GM18517 (cell line): ENCODE measurements at regions not wholly inside any gene's neighbourhood (a gene's known extent, or its start where the extent isn't known, plus 50 kb on each side); places are given as distances from the start of the nearest gene placed in this dataset.
"Not testable (repeated sequence)": the region's sequence is repeated elsewhere in the genome, so short reads cannot be mapped to it uniquely, and the experiment has no call there.

Experiments
- ATAC-seq: cut with Tn5 transposase; IDR thresholded peaks from one replicate; pipeline ENCODE4 v1.9.1; 2021; ENCODE audit warnings: mild to moderate bottlenecking, moderate library complexity; ENCODE audit not compliant: unreplicated experiment

DNA sequence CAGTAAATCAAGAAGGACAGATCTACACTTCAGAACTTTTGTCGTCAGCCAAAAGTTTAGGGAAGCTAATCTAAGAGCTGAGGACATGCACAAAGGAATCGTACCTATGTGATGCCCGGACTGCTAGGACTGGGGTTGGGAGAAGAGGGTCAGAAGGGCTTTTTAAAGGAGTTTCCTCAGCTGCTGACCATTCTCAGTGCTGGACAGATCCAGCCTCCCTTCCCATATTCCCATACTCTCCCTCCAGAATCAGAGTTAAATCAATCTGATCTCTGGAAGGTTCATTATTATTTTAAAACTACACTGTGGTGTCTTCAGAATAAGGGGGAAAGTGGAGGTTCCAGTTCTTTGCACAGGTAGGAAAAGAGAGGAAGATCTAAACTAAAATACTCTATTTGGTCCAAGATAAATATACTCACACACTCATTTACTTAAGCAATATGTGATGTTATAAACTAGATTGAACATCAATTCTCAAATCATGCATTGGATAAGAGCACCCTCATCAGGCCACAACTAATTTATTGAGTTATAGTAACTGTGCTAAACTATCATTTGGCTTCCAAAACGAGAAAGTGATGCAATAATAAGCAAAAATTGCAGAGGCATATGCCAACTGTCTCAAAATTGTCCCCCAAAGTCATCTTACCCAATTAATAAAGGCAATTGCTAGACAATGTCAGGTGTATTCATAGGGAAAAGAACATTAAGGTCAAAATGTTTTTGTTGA, 124.7 kb downstream of the HNRNPD start:
- no peak for ATAC-seq

DNA sequence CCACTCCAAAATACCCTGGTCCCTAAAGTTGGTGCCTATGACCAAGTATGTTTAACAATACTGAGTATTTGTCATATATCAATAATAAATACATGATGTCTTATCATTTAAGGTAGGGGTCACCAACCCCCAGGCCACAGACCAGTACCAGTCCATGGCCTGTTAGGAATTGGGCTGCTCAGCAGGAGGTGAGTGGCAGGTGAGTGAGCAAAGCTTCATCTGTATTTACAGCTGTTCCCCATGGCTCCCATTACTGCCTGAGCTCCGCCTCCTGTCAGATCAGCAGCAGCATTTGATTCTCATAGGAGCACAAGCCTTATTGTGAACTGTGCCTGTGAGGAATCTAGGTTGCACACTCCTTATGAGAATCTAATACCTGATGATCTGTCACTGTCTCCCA, 126.2 kb downstream of the HNRNPD start:
- no peak for ATAC-seq

DNA sequence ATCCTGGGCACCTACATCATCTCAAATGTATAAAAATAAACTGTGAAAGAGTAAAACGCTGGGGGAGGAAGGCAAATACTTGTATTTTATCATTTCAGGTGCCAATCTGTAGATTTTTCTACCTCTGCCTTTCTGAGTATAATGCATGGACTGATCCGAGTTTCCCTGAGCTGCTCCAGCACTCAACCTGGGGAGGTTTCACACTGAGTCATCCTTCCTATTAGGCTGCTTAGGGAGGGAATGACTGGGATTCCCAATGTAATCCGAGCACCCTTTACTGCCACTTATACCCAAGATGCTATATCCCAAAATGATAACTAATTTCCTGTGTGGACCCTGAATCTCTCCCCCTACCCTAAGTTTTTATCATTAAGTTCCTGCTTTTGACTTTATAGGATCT, 126.6 kb downstream of the HNRNPD start:
- ATAC-seq: no peak

DNA sequence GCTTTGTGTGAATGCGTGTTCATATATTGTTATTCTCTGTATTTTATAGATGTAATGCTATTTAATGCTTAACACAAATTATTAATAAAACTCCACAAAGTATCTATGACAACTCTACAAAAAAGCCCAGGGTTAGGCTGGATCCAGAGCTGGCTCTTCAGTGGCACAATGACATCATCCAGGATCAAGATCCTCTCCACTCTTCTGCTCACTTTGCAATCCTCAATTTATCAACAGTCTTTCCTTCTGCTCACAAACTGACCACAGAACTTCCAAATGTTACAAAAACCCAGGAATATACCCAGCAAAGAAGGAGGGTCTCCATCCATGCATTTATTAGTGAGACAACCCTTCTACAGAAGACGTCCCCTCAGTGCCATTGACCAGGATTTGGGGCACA, 132.3 kb downstream of the HNRNPD start:
- ATAC-seq: no peak

DNA sequence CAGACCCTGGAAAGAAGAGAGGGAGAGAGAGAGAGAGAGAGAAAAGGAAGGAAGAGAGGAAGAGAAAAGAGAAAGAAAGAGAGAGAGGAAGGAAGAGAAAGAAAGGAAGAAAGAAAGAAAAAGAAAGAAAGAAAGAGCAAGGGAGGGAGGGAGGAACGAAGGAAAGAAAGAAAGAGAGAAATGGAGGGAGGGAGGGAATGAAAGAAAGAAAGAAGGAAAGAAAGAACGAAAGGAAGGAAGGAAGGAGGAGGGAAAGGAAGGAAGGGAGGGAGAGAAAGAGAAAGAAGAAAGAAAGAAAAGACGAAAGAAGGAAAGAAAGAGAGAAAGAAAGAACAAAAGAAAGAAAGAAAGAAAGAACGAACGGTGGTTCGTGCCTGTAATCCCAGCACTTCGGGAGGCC, 133.4 kb downstream of the HNRNPD start:
- no peak for ATAC-seq

DNA sequence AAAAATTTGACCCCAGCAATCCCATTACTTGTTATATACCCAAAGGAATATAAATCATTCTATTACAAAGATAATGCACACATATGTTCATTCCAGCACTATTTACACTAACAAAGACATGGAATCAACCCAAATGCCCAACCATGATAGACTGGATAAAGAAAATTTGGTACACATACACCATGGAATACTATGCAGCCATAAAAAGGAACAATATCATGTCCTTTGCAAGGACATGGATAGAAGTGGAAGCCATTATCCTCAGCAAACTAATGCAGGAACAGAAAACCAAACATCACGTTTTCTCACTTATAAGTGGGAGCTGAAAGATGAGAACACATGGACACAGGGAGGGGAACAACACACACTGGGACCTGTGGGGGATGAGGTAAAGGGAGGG, 136.6 kb downstream of the HNRNPD start:
- ATAC-seq: not testable (repeated sequence)

DNA sequence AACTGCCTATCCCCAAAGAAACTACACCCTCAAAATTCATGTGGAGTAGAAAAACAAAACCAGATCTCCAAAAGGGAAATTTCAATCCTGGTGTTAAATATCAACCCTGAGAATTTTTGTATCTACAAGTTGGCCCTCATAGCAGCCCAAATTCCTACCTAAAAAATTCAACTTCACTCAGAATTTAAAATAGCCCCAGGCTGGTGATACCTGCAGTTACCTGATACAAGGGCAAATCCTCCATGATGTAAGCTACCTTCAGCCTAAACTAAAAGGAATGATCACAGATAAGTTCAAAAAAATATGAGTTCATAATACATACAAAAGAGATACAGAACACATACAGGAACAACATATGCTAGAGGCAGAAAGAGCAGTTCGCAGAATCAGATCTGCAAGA, 138.4 kb downstream of the HNRNPD start:
- no peak for ATAC-seq

DNA sequence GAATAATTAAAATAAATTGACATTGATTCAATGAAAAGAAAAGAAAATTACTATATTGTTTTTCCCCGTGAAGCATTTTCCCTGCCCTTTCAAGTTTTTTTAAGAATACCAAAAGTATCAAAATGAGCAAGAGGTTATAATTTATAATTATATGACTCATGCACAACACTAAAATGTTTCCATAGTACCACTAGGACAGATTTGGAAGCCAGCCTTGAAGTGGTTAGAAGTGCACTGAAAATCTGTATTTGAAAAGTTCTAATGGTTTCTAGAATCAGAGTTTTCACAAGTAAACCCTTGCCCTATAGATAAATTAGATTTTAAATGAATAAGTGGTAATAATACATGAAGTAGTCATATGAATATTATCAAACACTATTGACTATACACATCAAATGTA, 140.9 kb downstream of the HNRNPD start:
- ATAC-seq: no peak

DNA sequence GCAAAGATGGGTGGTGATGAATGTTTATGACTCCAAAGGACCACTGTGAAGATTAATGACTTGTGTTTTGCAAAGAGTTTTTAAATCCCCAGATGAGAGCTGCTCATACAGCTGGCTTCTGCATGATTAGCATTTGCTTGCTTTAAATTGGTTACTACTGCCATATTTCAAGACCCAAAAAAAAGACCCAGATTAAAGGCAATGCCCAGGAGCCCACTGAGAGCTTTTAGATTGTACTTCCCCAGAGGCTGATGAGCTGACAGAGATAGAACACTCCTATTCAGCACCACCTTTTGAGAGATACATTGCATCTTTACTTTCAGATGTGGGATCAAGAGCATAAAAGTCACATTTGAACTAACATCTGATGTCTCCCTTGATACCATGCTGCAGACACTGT, 142.0 kb downstream of the HNRNPD start:
- ATAC-seq: no peak

DNA sequence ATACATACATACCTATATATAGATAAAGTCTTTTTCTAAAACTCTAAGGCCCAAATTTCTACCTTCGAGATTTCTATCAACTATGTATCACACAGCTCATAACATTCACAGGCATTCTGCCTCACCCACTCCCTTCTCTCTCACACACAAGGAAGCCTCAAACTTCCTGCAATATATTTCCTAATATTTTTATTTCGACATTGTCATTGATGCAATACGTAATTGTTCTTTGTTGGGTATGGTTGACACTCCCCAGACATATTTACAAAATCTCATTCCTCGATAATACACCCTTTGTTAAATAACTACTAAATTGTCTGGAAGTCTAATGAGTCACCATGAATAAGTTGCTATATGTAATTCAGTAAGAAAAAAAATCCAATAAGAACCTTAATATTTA, 143.5 kb downstream of the HNRNPD start:
- ATAC-seq: no peak

DNA sequence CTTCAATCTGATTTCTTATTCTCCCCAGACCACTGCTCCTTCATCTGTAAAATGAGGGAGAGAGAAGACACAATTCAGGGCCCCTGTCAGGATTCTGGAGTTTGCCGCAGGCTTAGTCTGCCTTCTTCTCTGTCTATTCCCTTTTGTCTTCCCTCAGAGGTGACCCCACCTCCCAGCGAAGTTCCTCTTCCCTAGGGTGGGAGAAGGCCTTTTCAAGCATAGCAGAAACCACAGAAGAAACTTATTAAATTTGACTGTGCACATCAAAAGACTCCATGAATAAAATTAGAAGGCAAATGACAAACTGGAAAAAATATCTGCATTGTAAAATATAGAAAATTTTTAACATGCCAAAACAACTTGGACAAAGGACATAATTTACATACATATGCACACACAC, 148.8 kb downstream of the HNRNPD start:
- no peak for ATAC-seq

DNA sequence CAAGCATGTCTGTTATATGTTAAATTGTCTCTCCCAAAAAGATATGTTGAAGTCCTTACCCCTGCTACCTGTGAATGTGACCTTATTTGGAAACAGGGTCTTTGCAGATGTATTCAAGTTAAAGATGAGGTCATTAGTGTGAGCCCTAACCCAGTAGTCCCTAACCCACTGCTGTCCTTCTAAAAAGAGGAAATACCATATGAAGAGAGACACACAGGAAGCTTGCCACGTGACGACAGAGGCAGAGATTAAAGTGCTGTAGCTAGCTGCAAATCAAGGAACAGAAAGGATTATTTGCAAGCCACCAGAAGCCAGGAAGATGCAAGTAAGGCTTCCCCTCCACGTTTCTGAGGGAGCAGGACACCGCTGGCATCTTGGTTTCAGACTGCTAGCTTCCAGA, 150.1 kb downstream of the HNRNPD start:
- no peak for ATAC-seq

DNA sequence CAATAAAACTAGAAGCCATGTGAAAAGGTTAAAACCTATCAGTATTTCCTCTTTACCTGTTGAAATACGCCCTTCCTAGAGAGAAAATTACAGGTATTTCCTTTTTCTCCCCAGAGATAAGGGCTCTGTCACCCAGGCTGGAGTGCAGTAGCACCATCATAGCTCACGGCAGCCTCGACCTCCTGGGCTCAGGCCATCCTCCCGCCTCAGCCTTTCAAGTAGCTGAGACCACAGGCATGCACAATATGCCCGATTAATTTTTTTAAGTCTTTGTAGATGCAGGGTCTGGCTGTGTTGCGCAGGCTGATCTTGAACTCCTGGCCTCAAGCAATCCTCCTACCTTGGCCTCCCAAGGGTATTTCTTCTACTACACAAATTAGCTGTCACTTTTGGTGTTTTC, 154.4 kb downstream of the HNRNPD start:
- no peak for ATAC-seq

DNA sequence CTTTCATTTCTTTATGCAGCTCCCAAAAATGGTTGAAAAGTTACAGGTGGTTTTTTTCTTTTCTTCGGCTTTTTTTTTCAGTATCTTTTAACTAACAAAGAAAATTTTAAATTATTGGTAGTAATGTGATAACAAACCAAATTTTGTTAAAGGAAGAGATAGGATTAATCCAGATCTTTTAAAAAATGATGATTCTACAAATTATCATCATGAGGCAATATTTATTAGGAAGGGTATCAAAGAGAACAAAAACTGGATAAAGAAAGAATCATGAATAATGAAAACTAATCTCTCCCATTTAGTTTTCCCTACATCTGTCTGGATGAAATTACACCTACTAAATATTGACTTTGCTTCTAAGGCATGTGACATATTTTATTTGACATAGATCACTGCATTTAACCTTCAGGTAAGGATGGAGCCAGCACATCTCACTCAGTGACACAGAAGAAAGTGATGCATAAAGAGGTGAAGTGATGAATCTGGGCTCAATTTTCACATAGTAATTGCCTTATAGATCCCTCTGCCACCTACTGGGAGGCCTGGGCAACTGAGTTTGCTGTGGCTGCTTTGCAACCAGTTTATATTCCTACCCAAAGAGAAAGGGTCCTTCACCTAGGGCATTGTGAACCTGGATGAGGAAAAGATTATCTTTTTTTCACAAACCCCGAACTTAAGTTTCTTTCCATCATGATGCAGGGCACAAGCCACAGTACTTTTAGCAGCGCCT, 155.6 kb downstream of the HNRNPD start:
- ATAC-seq: no peak

DNA sequence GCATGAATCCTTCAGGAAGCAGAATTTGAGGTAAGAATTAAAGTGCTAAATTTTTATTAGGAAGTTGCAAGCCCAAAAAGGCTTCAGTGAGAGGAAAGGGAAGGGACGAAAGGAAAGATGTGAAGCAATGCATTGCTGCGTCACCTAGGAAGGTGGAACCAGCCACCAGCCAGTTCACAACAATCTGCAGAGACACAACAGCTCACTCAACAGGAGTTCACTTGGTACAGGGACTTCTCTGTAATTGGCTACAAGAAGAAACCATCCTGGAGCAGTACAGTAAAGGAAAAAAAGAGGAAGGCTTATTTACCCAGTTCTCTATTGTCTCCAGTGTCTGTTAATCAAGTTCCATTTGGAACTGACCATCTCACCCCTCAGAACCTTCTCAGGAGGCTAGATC, 157.6 kb downstream of the HNRNPD start:
- no peak for ATAC-seq

DNA sequence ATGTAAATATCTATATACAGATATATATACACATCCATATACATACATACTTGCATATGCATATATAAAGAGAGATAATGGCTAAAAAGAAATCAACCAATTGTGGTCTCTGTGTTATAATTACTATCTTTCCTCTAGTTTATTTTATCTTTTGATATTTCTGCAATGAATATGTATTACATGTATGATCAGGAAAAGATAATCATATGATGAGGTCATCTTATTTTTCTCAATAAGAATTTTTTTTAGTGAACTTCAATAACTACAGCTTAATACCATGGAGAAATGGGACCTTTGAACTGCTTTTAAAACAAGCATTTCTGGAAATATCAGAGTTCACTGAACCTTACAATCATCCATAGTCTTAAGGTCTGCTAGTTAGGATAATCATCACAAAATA, 158.0 kb downstream of the HNRNPD start:
- ATAC-seq: no peak

DNA sequence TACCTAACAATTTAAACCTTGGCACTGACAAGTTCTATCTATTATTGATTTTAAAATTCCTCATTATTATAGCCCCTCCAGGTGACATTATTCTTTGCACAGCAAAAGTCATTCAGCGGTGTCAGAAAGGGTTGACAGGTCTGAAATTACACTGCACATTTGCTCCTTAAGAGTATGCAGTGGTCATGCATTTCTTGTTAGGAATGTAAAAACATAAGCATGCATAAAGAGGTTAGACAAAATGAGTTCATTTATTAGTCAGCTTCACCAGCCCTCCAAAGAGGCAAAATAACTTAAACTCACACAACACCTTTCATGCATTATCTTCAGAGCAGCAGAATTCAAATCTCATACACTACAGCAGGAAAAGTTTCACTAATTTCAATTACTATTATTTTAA, 158.8 kb downstream of the HNRNPD start:
- ATAC-seq: no peak

DNA sequence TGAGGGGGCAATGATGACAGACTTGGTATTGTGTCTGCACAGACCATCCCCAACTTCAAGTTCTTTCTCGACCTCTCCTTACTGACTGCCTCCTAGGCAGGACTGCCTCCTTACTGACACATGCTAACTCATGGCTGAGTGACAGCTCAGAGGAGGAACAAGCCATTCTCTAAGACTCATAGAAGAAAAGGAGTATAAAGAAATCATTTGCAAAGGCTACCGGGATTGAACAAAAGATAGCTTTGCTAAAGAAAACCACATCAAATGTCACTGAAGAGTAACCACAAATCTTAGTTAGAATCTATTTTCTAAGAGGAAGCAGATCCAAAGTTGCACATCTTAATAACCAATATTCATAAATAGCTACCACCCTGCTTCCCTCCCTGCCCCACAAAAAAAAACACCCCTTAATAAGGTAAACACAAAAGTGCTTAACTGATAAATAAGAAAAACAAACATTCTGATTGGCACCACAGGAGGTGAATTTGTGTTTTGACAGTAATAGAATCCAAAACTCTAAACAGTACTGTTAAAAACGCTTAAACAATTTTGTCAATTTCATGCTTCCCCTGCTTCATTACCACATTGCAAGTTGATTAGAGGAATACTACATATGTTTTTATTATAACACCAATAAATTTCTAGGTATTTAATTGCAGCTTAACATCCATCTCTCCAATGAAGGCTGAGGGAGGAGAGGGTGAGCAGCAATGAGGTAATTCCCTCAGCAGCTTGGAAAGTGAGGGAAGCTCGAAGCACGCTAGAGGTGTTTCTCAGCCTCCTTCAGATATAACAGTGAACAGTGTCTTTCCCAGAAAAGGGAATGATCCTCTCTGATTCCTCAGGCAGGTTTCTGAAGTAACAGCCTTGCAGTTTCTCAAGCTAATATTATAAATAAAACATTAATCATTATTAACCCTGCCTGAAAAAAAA, 160.0 kb downstream of the HNRNPD start:
- ATAC-seq: no peak

DNA sequence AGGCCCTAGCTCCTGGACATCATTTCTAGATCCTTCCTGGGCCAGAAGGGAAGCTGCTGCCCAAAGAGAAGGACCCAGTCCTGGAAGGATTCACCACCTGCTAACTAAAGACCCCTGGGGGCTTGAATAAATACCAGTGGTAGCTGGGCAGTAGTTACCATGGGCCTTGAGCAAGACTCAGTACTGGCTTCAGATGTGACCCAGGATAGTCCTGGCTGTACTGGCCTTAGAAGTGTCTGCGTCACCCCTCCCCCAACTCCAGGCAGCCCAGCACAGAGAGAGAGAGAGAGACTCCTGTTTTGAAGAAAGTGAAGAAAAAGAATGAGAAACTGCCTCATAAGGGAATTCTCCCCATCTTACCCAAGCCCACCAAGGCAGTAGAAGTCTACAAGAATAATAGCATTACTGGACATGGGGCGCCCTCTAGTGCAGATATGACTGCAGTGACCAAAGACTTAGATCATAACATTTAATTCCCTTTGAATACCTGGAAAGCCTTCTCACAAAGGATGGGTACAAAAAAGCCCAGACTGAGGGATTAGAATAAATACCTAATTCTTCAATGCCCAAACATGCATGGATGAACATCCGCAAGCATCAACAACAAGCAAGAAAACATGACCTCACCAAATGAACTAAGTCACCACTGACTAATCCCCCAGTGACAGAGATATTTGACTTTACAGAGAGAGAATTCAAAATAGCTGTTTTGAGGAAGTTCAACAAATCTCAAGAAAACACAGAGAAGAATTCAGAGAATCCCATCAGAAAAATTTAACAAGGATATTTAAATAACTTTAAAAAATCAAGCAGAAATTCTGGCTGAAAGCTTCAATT, 171.8 kb downstream of the HNRNPD start:
- ATAC-seq: peak; percentile 63

DNA sequence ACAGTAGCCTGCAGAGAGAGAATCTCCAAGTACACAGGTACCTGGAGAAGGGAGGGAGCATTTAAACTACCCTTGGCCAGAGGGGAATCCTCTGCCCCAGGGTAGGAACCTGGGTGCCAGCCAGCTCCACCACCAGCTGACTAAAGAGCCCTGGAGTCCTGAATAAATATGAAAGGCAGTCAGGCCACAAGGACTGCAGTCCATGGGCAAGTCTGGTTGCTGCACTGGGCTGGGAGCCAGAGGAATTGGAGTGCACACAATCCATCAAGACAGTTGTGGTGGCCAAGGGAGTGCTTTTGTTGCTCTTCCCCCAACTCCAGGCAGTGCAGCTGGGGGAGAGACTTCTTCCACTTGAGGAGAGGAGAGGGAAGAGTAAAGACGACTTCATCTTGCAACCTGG, 172.5 kb downstream of the HNRNPD start:
- no peak for ATAC-seq

DNA sequence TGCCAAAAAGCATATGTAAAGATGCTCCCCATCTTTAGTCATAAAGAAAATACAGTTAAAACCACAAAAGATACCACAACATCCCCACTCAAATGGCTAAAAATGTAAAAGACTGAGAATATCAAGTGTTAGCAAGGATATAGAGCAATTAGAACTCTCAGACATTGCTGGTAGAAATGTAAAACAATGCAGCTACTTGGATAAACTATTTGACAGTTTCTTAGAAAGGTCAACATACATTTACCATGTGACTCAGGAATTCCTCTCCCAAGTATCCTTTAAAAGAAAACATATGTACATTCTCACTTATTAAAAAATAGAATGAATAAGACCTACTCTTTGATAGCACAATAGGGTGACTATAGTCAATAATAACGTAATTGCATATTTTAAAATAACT, 173.7 kb downstream of the HNRNPD start:
- no peak for ATAC-seq
